Vagina (tissue), 2 donors: ENCODE measurements at regions not wholly inside any gene's neighbourhood (a gene's known extent, or its start where the extent isn't known, plus 50 kb on each side); places are given as distances from the start of the nearest gene placed in this dataset.

Experiments
- POLR2A ChIP-seq, 2 donors: fragments of 450-650 bp; IDR thresholded peaks; one replicate each; pipeline ENCODE4 v1.6.1; 2017; ENCODE audit warnings: antibody characterized with exemption in 2 of 2, mild to moderate bottlenecking in 2 of 2, moderate library complexity in 2 of 2
- POLR2AphosphoS5 ChIP-seq, 2 donors: sonication (generic); formaldehyde crosslinking; IDR thresholded peaks; one replicate each; pipeline ENCODE4 v1.9.0; 2017; ENCODE audit warnings: antibody characterized with exemption in 2 of 2, mild to moderate bottlenecking in 2 of 2, low read depth in 1 of 2; ENCODE audit not compliant: insufficient read depth in 1 of 2
- TF ChIP-seq, protein P1 (sequence below), 3 experiments: fragments of 450-650 bp in 2 of 3; fragments of 200-600 bp in 1 of 3; sonication (generic) in 1 of 3; IDR thresholded peaks; one replicate each; pipeline ENCODE4 v1.5.1; 2017 to 2019; ENCODE audit warnings: antibody characterized with exemption in 3 of 3, mild to moderate bottlenecking in 2 of 3, moderate library complexity in 2 of 3

DNA sequence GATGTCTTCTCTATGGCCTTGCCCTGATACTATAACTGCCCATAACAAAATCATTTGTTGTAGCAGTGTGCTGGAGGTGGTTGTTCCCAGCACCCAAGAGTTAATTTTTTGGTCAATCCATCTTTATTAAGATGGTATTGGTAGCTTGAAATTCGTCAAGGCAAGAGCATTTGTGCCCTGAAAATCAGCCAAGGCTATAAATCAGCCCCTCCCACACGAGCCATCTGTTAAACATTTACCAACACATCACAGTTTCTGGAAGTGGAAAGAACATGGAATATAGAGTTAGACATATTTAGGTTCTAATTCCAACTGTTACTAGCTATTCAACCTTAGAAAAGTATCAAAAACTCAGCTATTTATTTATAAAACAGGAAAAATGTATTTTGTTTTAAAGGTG is 888.4 kb upstream of the GJE1 start:
- TF ChIP-seq, protein P1, sequence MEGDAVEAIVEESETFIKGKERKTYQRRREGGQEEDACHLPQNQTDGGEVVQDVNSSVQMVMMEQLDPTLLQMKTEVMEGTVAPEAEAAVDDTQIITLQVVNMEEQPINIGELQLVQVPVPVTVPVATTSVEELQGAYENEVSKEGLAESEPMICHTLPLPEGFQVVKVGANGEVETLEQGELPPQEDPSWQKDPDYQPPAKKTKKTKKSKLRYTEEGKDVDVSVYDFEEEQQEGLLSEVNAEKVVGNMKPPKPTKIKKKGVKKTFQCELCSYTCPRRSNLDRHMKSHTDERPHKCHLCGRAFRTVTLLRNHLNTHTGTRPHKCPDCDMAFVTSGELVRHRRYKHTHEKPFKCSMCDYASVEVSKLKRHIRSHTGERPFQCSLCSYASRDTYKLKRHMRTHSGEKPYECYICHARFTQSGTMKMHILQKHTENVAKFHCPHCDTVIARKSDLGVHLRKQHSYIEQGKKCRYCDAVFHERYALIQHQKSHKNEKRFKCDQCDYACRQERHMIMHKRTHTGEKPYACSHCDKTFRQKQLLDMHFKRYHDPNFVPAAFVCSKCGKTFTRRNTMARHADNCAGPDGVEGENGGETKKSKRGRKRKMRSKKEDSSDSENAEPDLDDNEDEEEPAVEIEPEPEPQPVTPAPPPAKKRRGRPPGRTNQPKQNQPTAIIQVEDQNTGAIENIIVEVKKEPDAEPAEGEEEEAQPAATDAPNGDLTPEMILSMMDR (IDR thresholded peaks at IDR 0.05): no peak
- TF ChIP-seq POLR2A (IDR thresholded peaks at IDR 0.05) (no peak), POLR2AphosphoS5 (IDR thresholded peaks at IDR 0.05; ENCODE audit: insufficient read depth in 1 of 2, low read depth in 1 of 2) (no peak)
